GM12872 (cell line): ENCODE measurements at regions not wholly inside any gene's neighbourhood (a gene's known extent, or its start where the extent isn't known, plus 50 kb on each side); places are given as distances from the start of the nearest gene placed in this dataset.

Experiments
- CTCF ChIP-seq: IDR thresholded peaks from 3 replicates; pipeline ENCODE4 v1.5.1; 2011; ENCODE audit warnings: low read depth, mild to moderate bottlenecking, low read length, moderate library complexity; ENCODE audit not compliant: insufficient read depth

GRCh38 chr1:36608272-36608671 is 125.6 kb upstream of the CSF3R start:
- no peak for TF ChIP-seq CTCF

- TF ChIP-seq CTCF = no peak
Measured at GRCh38 chr1:36607263-36607651, 124.5 kb upstream of the CSF3R start.

GRCh38 chr1:36606641-36607262 is 124.0 kb upstream of the CSF3R start:
- TF ChIP-seq CTCF = no peak

- no peak for TF ChIP-seq CTCF
Measured at GRCh38 chr1:36605942-36606640, 123.4 kb upstream of the CSF3R start.

GRCh38 chr1:36603461-36603860 is 120.7 kb upstream of the CSF3R start:
- no peak for TF ChIP-seq CTCF

GRCh38 chr1:36602184-36602583 is 119.5 kb upstream of the CSF3R start:
- TF ChIP-seq CTCF = no peak

- no peak for TF ChIP-seq CTCF
Measured at GRCh38 chr1:36599828-36600227, 117.1 kb upstream of the CSF3R start.
